LoVo (cell line): ENCODE measurements at regions not wholly inside any gene's neighbourhood (a gene's known extent, or its start where the extent isn't known, plus 50 kb on each side); places are given as distances from the start of the nearest gene placed in this dataset.
"Not testable (repeated sequence)": the region's sequence is repeated elsewhere in the genome, so short reads cannot be mapped to it uniquely, and the experiment has no call there.

Experiments
- DNase-seq: peaks from one replicate; pipeline ENCODE4 v3.0.0-alpha.2; 2016; ENCODE audit warnings: low spot score

DNA sequence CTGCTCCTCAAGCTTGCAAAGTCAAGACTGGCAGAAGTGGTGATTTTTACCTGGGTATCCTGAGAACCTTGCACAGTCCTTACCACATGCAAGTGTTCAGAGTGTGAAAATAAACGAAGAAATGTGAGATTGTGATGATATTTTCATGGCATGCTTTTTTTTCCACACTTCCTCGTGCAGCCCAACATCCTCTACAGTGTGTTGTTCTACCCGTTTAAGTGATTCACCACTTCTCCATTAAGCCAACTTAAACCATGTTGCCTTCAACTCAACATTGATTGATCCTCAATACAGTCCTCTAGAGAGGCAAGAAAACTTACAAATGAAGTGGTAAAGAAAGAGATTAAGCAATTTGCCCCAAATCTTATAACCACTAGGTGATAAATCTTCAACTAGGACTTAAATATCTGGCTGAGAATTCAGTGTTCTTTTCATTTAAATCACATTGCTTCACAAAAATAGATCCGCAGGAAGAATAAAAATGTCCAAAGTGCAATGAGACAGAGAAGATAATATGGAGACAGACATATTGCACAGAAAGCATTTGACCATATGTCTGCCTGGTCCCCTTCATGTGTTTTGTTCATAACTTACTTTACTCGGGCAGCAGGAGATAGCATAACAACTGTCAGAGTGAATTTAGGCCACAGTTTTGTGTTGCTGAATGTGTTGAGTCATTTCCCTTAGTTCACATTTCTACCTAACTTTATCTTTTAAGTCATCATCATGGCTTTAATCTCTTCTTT, 75.8 kb upstream of the PARP8 start:
- DNase-seq, result not testable (repeated sequence)

GRCh38 chr5:50591338-50591737, 75.1 kb upstream of the PARP8 start:
- DNase-seq, result not testable (repeated sequence)

GRCh38 chr5:50593681-50594080, 72.8 kb upstream of the PARP8 start:
- no peak for DNase-seq

DNA sequence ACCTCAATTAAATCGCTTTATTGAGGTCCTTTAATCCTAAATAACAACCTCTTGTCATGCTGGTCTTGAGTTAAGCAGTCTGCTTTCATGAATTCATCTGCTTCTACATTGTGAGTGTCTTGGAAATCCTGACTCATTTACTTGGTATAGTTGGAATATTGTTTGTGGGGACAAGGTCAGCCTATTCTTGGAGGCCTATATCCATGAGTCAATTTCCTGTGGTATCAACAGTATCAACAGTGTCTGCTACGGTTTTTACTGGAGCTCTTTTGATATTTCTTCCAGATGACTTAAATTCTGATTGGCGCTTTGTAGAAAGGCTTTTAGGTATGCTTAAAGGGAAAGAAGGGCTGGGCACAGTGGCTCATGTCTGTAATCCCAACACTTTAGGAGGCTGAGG, 71.2 kb upstream of the PARP8 start:
- peak; percentile 65 for DNase-seq

DNA sequence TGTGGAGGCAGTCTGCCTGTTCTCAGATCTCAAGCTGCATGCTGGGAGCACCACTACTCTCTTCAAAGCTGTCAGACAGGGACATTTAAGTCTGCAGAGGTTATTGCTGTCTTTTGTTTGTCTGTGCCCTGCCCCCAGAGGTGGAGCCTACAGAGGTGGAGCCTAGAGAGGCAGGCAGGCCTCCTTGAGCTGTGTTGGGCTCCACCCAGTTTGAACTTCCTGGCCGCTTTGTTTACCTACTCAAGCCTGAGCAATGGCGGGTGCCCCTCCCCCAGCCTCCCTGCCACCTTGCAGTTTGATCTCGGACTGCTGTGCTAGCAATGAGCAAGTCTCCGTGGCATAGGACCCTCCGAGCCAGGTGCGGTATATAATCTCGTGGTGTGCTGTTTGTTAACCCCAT, 64.9 kb upstream of the PARP8 start:
- peak; percentile 69 for DNase-seq

DNA sequence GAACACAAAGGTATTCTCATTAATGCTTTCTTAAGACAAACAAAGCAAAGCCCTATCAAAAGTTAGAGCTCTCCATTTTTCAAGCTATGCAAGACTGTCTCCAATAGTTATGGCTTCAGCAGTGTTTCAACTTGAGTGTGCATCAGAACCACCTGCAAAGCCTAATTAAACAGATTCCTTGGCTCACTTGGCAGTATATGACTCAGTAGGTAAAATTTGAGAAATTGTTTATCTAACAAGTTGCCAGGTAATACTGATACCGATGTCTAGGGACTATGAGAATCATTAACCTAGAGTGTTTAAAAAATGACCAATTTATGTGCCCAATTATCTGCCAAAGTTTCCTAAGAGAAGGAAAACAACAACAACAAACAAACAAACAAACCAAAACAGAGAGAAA, 60.3 kb upstream of the PARP8 start:
- DNase-seq, result peak; percentile 9

DNA sequence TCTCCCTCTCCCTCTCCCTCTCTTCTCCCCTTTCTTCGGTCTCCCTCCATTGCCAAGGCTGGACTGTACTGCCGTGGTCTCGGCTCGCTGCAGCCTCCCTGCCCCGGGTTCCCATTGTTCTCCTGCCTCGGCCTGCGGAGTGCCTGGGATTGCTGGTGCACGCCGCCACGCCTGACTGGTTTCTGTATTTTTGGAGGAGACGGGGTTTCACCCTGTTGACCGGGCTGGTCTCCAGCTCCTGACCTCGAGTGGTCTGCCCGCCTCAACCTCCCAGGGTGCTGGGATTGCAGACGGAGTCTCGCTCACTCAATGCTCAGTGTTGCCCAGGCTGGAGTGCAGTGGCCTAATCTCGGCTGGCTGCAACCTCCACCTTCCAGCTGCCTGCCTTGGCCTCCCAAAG, 59.0 kb upstream of the PARP8 start:
- DNase-seq, result not testable (repeated sequence)

DNA sequence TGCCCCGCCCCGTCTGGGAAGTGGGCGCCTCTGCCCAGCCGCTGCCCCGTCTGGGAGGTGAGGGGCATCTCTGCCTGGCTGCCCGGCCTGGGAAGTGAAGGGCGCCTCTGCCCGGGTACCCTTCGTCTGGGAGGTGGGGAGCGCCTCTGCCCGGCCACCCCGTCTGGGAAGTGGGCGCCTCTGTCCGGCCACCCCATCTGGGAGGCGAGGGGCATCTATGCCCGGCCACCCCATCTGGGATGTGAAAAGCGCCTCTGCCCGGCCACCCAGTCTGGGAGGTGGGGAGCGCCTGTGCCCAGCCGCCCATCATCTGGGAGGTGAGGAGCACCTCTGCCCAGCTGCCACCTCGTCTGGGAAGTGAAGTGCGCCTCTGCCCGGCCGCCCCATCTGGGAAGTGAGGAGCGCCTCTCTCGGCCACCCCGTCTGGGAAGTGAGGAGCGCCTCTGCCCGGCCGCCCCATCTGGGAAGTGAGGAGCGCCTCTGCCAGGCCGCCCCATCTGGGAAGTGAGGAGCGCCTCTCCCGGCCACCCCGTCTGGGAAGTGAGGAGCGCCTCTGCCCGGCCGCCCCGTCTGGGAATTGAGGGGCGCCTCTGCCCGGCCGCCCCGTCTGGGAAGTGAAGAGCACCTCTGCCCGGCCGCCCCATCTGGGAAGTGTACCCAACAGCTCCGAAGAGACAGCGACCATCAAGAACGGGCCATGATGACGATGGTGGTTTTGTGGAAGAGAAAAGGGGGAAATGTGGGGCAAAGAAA, 58.3 kb upstream of the PARP8 start:
- DNase-seq, result not testable (repeated sequence)

GRCh38 chr5:50613057-50613456, 53.4 kb upstream of the PARP8 start:
- not testable (repeated sequence) for DNase-seq
